ENCODE measurements at regions not wholly inside any gene's neighbourhood (a gene's known extent, or its start where the extent isn't known, plus 50 kb on each side); places are given as distances from the start of the nearest gene placed in this dataset.
A peak's percentile ranks its signal among the peaks of the same experiment; 100 is the strongest.

DNA sequence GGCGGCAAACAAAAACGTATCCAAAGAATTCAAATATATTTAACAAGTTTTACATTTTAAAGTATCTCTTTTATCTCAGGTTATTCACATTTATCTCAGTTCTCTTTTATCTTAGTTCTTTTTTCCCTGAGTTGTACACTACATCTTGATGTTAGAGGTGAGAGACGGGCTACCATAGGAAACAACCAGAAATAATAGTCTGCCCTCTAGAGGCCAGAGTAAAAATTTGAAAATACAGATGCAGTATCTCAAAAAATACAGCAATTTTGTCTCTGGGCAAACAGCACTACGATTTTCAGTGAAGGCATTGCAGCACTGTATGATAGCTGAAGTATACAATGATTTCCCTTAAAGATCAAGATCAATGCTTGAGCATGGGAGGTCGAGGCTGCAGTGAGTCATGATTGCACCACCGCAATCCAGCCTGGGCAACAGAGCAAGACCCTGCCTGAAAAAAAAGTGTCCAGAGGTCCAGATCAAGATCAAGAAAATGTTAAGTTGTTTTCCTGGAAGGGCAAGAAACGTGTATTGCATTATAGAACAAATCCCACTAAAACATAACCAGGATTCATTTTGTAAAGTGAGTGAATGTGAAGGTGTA is 82.6 kb upstream of the ATP11B start:
- Histone ChIP-seq H3K36me3 (ENCODE audit: low read depth) (no peaks in the 10 kb centered on the region), H3K4me2 (ENCODE audit: unreplicated experiment) (no peak overlapping the region), H3K4me3 (no peak overlapping the region), H3K27ac (no peak overlapping the region), H3F3A (ENCODE audit: insufficient read depth) (no peaks in the 10 kb centered on the region), H3K4me1 (ENCODE audit: insufficient read depth) (no peaks in the 10 kb centered on the region), H3K9me3 (ENCODE audit: low read depth) (no peaks in the 10 kb centered on the region), H3K79me2 (ENCODE audit: insufficient read depth) (no peaks in the 10 kb centered on the region), H2AFZ (no peak overlapping the region), H4K20me1 (ENCODE audit: insufficient read depth) (no peaks in the 10 kb centered on the region), H3K9me2 (ENCODE audit: insufficient read depth) (no peaks in the 10 kb centered on the region), H3K9ac (no peak overlapping the region), H3K27me3 (replicated peaks; ENCODE audit: insufficient read depth) (peaks cover 10% of the 10 kb centered on the region; the same call in 1 of the 2 replicates)
- peak; percentile 54 for DNase-seq
- 25 to 32% methylated on average over 7 of the region's 7 CpGs for WGBS, 2 experiments (ENCODE audit: low coverage in 1 of 2, low lambda C conversion rate in 2 of 2, missing lambda C conversion rate in 2 of 2)
- in situ Hi-C loops (cut with MboI): loop anchor here (25.0 kb wide), 1 partner anchor 677 kb away; no protein-coding TSS in a partner anchor
- no peak for TF ChIP-seq EZH2 (IDR thresholded peaks at IDR 0.05; ENCODE audit: insufficient read depth, poor library complexity, severe bottlenecking)

DNA sequence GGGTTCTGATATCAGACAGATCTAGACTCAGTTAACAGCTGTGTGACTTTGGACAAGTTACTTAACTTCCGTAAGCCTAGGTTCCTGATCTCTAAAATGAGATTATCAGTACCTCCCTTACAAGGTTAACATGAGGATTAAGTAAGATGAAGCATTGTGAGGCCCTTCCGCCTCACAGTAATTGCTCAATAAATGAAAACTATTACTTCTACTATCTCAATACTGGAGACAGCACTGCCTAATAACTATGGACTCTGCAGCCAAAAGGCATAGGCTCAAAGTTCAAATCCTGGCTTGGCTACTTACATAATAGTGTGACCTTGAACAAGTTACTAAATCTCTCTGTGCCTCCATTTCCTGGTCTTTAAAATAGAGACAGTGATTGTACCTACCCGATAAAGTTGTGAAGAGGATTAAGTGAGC is 82.0 kb upstream of the ATP11B start:
- WGBS, 2 experiments (ENCODE audit: low coverage in 1 of 2, low lambda C conversion rate in 2 of 2, missing lambda C conversion rate in 2 of 2): 73 to 80% methylated on average over 3 of the region's 3 CpGs
- no peak for TF ChIP-seq EZH2phosphoT487 (IDR thresholded peaks at IDR 0.05; ENCODE audit: insufficient read depth, low read depth)
- TF ChIP-seq EZH2 (IDR thresholded peaks at IDR 0.05; ENCODE audit: insufficient read depth, poor library complexity, severe bottlenecking): no peak

DNA sequence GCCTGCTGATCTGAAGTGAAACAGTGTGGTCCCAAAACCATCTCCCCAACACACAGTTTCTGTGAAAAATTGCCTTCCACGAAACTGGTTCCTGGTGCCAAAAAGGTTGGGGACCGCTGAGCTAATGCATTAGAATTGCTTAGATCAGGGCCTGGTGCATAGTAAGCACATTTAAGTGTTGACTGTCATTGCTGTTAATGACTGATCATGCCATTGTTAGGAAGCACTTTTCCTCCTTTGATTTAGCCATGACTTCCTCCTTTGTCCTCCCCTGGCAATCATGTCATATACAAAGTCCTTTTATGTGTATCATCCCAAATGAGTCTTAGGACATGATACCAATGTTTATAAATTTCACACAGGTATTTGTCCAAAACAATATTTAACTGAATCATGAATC is 81.5 kb upstream of the ATP11B start:
- Histone ChIP-seq H3K36me3 (ENCODE audit: low read depth) (no peaks in the 10 kb centered on the region), H3F3A (ENCODE audit: insufficient read depth) (no peaks in the 10 kb centered on the region), H3K4me3 (no peak overlapping the region), H4K20me1 (ENCODE audit: insufficient read depth) (no peaks in the 10 kb centered on the region), H3K4me1 (ENCODE audit: insufficient read depth) (no peaks in the 10 kb centered on the region), H3K79me2 (ENCODE audit: insufficient read depth) (no peaks in the 10 kb centered on the region), H3K4me2 (ENCODE audit: unreplicated experiment) (no peak overlapping the region), H3K27ac (no peak overlapping the region), H3K9ac (no peak overlapping the region), H2AFZ (no peak overlapping the region), H3K27me3 (replicated peaks; ENCODE audit: insufficient read depth) (peaks cover 10% of the 10 kb centered on the region; the same call in 1 of the 2 replicates), H3K9me3 (ENCODE audit: low read depth) (no peaks in the 10 kb centered on the region), H3K9me2 (ENCODE audit: insufficient read depth) (no peaks in the 10 kb centered on the region)
- no peak for DNase-seq
- 33 to 50% methylated on average over 2 of the region's 2 CpGs for WGBS, 2 experiments (ENCODE audit: low coverage in 1 of 2, low lambda C conversion rate in 2 of 2, missing lambda C conversion rate in 2 of 2)
- no peak for TF ChIP-seq EZH2phosphoT487 (IDR thresholded peaks at IDR 0.05; ENCODE audit: insufficient read depth, low read depth)
- TF ChIP-seq EZH2 (IDR thresholded peaks at IDR 0.05; ENCODE audit: insufficient read depth, poor library complexity, severe bottlenecking): no peak
- in situ Hi-C loops (cut with MboI): loop anchor here (25.0 kb wide), 1 partner anchor 675 kb away; no protein-coding TSS in a partner anchor

More for the DNA sequence above, 82.0 kb upstream of the ATP11B start:
- no peaks in the 10 kb centered on the region for H3K36me3 ChIP-seq (ENCODE audit: low read depth)
- no peak overlapping the region for H3K27ac ChIP-seq
- no peaks in the 10 kb centered on the region for H4K20me1 ChIP-seq (ENCODE audit: insufficient read depth)
- H3K4me2 ChIP-seq (ENCODE audit: unreplicated experiment): no peak overlapping the region
- in situ Hi-C loops (cut with MboI): loop anchor here (25.0 kb wide), 1 partner anchor 676 kb away; no protein-coding TSS in a partner anchor
- no peaks in the 10 kb centered on the region for H3F3A ChIP-seq (ENCODE audit: insufficient read depth)
- DNase-seq: no peak
- H3K4me1 ChIP-seq (ENCODE audit: insufficient read depth): no peaks in the 10 kb centered on the region
- peaks cover 10% of the 10 kb centered on the region; the same call in 1 of the 2 replicates for H3K27me3 ChIP-seq (replicated peaks; ENCODE audit: insufficient read depth)
- H3K79me2 ChIP-seq (ENCODE audit: insufficient read depth): no peaks in the 10 kb centered on the region
- H3K4me3 ChIP-seq: no peak overlapping the region
- no peak overlapping the region for H2AFZ ChIP-seq
- no peaks in the 10 kb centered on the region for H3K9me2 ChIP-seq (ENCODE audit: insufficient read depth)
- no peaks in the 10 kb centered on the region for H3K9me3 ChIP-seq (ENCODE audit: low read depth)
- no peak overlapping the region for H3K9ac ChIP-seq

DNA sequence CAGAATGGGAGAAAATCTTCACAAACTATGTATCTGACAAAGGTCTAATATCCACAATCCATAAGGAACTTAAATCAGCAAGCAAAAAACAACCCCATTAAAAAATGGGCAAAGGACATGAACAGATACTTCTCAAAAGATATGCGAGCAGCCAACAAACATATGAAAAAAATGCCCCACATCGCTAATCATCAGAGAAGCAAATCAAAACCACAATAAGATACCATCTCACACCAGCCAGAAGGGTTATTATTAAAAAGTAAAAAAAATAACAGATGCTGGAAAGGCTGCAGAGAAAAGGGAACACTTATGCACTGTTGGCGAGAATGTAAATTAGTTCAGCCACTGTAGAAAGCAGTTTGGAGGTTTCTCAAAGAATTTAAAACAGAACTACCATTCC is 80.2 kb upstream of the ATP11B start:
- H3K4me1 ChIP-seq (ENCODE audit: insufficient read depth): no peaks in the 10 kb centered on the region
- no peak for TF ChIP-seq EZH2phosphoT487 (IDR thresholded peaks at IDR 0.05; ENCODE audit: insufficient read depth, low read depth)
- TF ChIP-seq EZH2 (IDR thresholded peaks at IDR 0.05; ENCODE audit: insufficient read depth, poor library complexity, severe bottlenecking): no peak
- H3K27me3 ChIP-seq (replicated peaks; ENCODE audit: insufficient read depth): 0 out of 2 replicates have a peak, but pooled peaks cover 1% of the 10 kb centered on the region
- H3K79me2 ChIP-seq (ENCODE audit: insufficient read depth): no peaks in the 10 kb centered on the region
- in situ Hi-C loops (cut with MboI): loop anchor here (25.0 kb wide), 1 partner anchor 674 kb away; no protein-coding TSS in a partner anchor
- no peak overlapping the region for H3K4me3 ChIP-seq
- H2AFZ ChIP-seq: no peak overlapping the region
- no peaks in the 10 kb centered on the region for H4K20me1 ChIP-seq (ENCODE audit: insufficient read depth)
- H3F3A ChIP-seq (ENCODE audit: insufficient read depth): no peaks in the 10 kb centered on the region
- H3K9ac ChIP-seq: no peak overlapping the region
- H3K27ac ChIP-seq: no peak overlapping the region
- H3K4me2 ChIP-seq (ENCODE audit: unreplicated experiment): no peak overlapping the region
- H3K9me3 ChIP-seq (ENCODE audit: low read depth): no peaks in the 10 kb centered on the region
- no peaks in the 10 kb centered on the region for H3K9me2 ChIP-seq (ENCODE audit: insufficient read depth)
- DNase-seq: no peak
- no peaks in the 10 kb centered on the region for H3K36me3 ChIP-seq (ENCODE audit: low read depth)
- WGBS, 2 experiments (ENCODE audit: low coverage in 1 of 2, low lambda C conversion rate in 2 of 2, missing lambda C conversion rate in 2 of 2): 87 to 93% methylated on average over 3 of the region's 3 CpGs

All from GM23248 (cell line).